DMS79 treated with DMSO at 0.1 percent for 48 hours (cell line): ENCODE measurements at regions not wholly inside any gene's neighbourhood (a gene's known extent, or its start where the extent isn't known, plus 50 kb on each side); places are given as distances from the start of the nearest gene placed in this dataset.

Experiments used
- DNase-seq: peaks from one replicate; lab custom pipeline; 2025; lab: John Stamatoyannopoulos, UW

GRCh38 chr14:85752175-85752574, 222.2 kb downstream of the FLRT2 start:
- DNase-seq, result no peak

- no peak for DNase-seq
Measured at GRCh38 chr14:85744573-85744972, 214.6 kb downstream of the FLRT2 start.

GRCh38 chr14:85732031-85732430, 202.1 kb downstream of the FLRT2 start:
- DNase-seq, result no peak

GRCh38 chr14:85731186-85731585, 201.2 kb downstream of the FLRT2 start:
- no peak for DNase-seq

GRCh38 chr14:85728476-85729065, 198.6 kb downstream of the FLRT2 start:
- DNase-seq, result no peak

- no peak for DNase-seq
Measured at GRCh38 chr14:85714069-85714468, 184.1 kb downstream of the FLRT2 start.

GRCh38 chr14:85711620-85712019, 181.7 kb downstream of the FLRT2 start:
- no peak for DNase-seq
